ENCODE measurements at regions not wholly inside any gene's neighbourhood (a gene's known extent, or its start where the extent isn't known, plus 50 kb on each side); places are given as distances from the start of the nearest gene placed in this dataset.

GRCh38 chr21:28100366-28100765 is 892.3 kb downstream of the LTN1 start:
- TF ChIP-seq CTCF (IDR thresholded peaks at IDR 0.05; ENCODE audit: low read depth, low read length) = no peak
- no peak for DNase-seq (ENCODE audit: low read depth, low spot score)
- ChIA-PET POLR2A (no interaction called here), CTCF (no interaction called here)
- no peak overlapping the region for H3K4me3 ChIP-seq (ENCODE audit: low read depth, low read length)
- H3K27me3 ChIP-seq (ENCODE audit: control insufficient read depth, insufficient read depth, low read length) = no peaks in the 10 kb centered on the region
- H3K9me3 ChIP-seq (ENCODE audit: control insufficient read depth, insufficient read depth, low read length) = no peaks in the 10 kb centered on the region; the same call in 1 of the 2 replicates
- no peak overlapping the region for H3K27ac ChIP-seq (ENCODE audit: low read depth, low read length)

GRCh38 chr21:28099001-28099705 is 893.5 kb downstream of the LTN1 start:
- ChIA-PET CTCF (no interaction called here), POLR2A (interaction anchor here (1.3 kb wide), 1 partner anchor 12 kb away, joined by 7 read pairs; no protein-coding TSS in a partner anchor)
- Histone ChIP-seq H3K9me3 (ENCODE audit: control insufficient read depth, insufficient read depth, low read length) (no peaks in the 10 kb centered on the region; the same call in 1 of the 2 replicates), H3K4me3 (ENCODE audit: low read depth, low read length) (no peak overlapping the region), H3K27me3 (ENCODE audit: control insufficient read depth, insufficient read depth, low read length) (no peaks in the 10 kb centered on the region), H3K27ac (ENCODE audit: low read depth, low read length) (no peak overlapping the region)
- no peak for DNase-seq (ENCODE audit: low read depth, low spot score)
- no peak for TF ChIP-seq CTCF (IDR thresholded peaks at IDR 0.05; ENCODE audit: low read depth, low read length)

GRCh38 chr21:28091466-28091865 is 901.2 kb downstream of the LTN1 start:
- no peaks in the 10 kb centered on the region for H3K27me3 ChIP-seq (ENCODE audit: control insufficient read depth, insufficient read depth, low read length)
- no peak overlapping the region for H3K27ac ChIP-seq (ENCODE audit: low read depth, low read length)
- no peaks in the 10 kb centered on the region; the same call in 1 of the 2 replicates for H3K9me3 ChIP-seq (ENCODE audit: control insufficient read depth, insufficient read depth, low read length)
- no peak for TF ChIP-seq CTCF (IDR thresholded peaks at IDR 0.05; ENCODE audit: low read depth, low read length)
- ChIA-PET CTCF (no interaction called here), POLR2A (no interaction called here)
- no peak overlapping the region for H3K4me3 ChIP-seq (ENCODE audit: low read depth, low read length)
- DNase-seq (ENCODE audit: low read depth, low spot score) = no peak

GRCh38 chr21:28090546-28090945 is 902.1 kb downstream of the LTN1 start:
- ChIA-PET POLR2A (no interaction called here), CTCF (no interaction called here)
- H3K9me3 ChIP-seq (ENCODE audit: control insufficient read depth, insufficient read depth, low read length) = no peaks in the 10 kb centered on the region
- no peak overlapping the region for H3K27ac ChIP-seq (ENCODE audit: low read depth, low read length)
- H3K27me3 ChIP-seq (ENCODE audit: control insufficient read depth, insufficient read depth, low read length) = no peaks in the 10 kb centered on the region
- DNase-seq (ENCODE audit: low read depth, low spot score) = no peak
- no peak for TF ChIP-seq CTCF (IDR thresholded peaks at IDR 0.05; ENCODE audit: low read depth, low read length)
- H3K4me3 ChIP-seq (ENCODE audit: low read depth, low read length) = no peak overlapping the region

- Histone ChIP-seq H3K27me3 (ENCODE audit: control insufficient read depth, insufficient read depth, low read length) (no peaks in the 10 kb centered on the region), H3K4me3 (ENCODE audit: low read depth, low read length) (no peak overlapping the region), H3K9me3 (ENCODE audit: control insufficient read depth, insufficient read depth, low read length) (no peaks in the 10 kb centered on the region), H3K27ac (ENCODE audit: low read depth, low read length) (no peak overlapping the region)
- TF ChIP-seq CTCF (IDR thresholded peaks at IDR 0.05; ENCODE audit: low read depth, low read length) = no peak
- no peak for DNase-seq (ENCODE audit: low read depth, low spot score)
- CTCF ChIA-PET = no interaction called here
- POLR2A ChIA-PET = no interaction called here
Observed at GRCh38 chr21:28089599-28090441, 902.9 kb downstream of the LTN1 start.
